AG04450 (cell line): ENCODE measurements at regions not wholly inside any gene's neighbourhood (a gene's known extent, or its start where the extent isn't known, plus 50 kb on each side); places are given as distances from the start of the nearest gene placed in this dataset.

Experiments
- CTCF ChIA-PET: fragments of 300-600, 350-600 bp; formaldehyde crosslinking; extraction: SDS; loops from one replicate; lab custom pipeline; 2022; ENCODE audit warnings: antibody characterized with exemption, inconsistent platforms; lab: Charles Lee
- POLR2A ChIA-PET: fragments of 350-600 bp; formaldehyde crosslinking; extraction: SDS; loops from one replicate; lab custom pipeline; 2021; ENCODE audit warnings: antibody characterized with exemption, inconsistent platforms; lab: Yijun Ruan, JAX
- DNase-seq: peaks from one replicate; pipeline ENCODE4 v3.0.0-alpha.2; 2011; ENCODE audit warnings: low read depth, low spot score
- H3K27ac ChIP-seq: one replicate; pipeline ENCODE4 v1.5.1; 2012; ENCODE audit warnings: low read depth, low read length, control low read depth
- H3K27me3 ChIP-seq: one replicate; pipeline ENCODE4 v1.6.0; 2012; ENCODE audit warnings: low read length; ENCODE audit not compliant: control insufficient read depth, insufficient read depth
- H3K4me3 ChIP-seq: 2 replicates; pipeline ENCODE4 v1.5.1; 2011; ENCODE audit warnings: mild to moderate bottlenecking, low read depth, low read length, control low read depth
- H3K9me3 ChIP-seq: 2 replicates; pipeline ENCODE4 v1.5.1; 2012; ENCODE audit warnings: low read length; ENCODE audit not compliant: control insufficient read depth, insufficient read depth
- TF ChIP-seq, protein P1 (sequence below): IDR thresholded peaks from 2 replicates; pipeline ENCODE4 v1.5.1; 2011; ENCODE audit warnings: low read depth, low read length, control low read depth, inconsistent platforms

GRCh38 chr3:116618930-116619329, 90.6 kb upstream of the TUSC7 start:
- Histone ChIP-seq H3K27me3 (no peaks in the 10 kb centered on the region), H3K9me3 (no peaks in the 10 kb centered on the region), H3K27ac (no peak overlapping the region), H3K4me3 (no peak overlapping the region)
- no peak for DNase-seq
- TF ChIP-seq, protein P1, sequence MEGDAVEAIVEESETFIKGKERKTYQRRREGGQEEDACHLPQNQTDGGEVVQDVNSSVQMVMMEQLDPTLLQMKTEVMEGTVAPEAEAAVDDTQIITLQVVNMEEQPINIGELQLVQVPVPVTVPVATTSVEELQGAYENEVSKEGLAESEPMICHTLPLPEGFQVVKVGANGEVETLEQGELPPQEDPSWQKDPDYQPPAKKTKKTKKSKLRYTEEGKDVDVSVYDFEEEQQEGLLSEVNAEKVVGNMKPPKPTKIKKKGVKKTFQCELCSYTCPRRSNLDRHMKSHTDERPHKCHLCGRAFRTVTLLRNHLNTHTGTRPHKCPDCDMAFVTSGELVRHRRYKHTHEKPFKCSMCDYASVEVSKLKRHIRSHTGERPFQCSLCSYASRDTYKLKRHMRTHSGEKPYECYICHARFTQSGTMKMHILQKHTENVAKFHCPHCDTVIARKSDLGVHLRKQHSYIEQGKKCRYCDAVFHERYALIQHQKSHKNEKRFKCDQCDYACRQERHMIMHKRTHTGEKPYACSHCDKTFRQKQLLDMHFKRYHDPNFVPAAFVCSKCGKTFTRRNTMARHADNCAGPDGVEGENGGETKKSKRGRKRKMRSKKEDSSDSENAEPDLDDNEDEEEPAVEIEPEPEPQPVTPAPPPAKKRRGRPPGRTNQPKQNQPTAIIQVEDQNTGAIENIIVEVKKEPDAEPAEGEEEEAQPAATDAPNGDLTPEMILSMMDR: no peak
- ChIA-PET CTCF (no interaction called here), POLR2A (no interaction called here)

- ChIA-PET CTCF (interaction anchor here (1.7 kb wide), 1 partner anchor 140 kb away, joined by 7 read pairs; no protein-coding TSS in a partner anchor), POLR2A (no interaction called here)
- no peak for DNase-seq
- Histone ChIP-seq H3K9me3 (no peaks in the 10 kb centered on the region), H3K4me3 (no peak overlapping the region), H3K27me3 (no peaks in the 10 kb centered on the region), H3K27ac (no peak overlapping the region)
- TF ChIP-seq, protein P1: no peak
Measured at GRCh38 chr3:116630494-116630893, 79.1 kb upstream of the TUSC7 start.

- DNase-seq: no peak
- Histone ChIP-seq H3K27ac (no peak overlapping the region), H3K9me3 (no peaks in the 10 kb centered on the region), H3K27me3 (no peaks in the 10 kb centered on the region), H3K4me3 (no peak overlapping the region)
- POLR2A ChIA-PET: no interaction called here
- CTCF ChIA-PET: no interaction called here
- TF ChIP-seq, protein P1: no peak
Measured at GRCh38 chr3:116639641-116640040, 69.9 kb upstream of the TUSC7 start.

GRCh38 chr3:116640109-116640508, 69.5 kb upstream of the TUSC7 start:
- Histone ChIP-seq H3K4me3 (no peak overlapping the region), H3K27ac (no peak overlapping the region), H3K9me3 (no peaks in the 10 kb centered on the region), H3K27me3 (no peaks in the 10 kb centered on the region)
- no peak for DNase-seq
- CTCF ChIA-PET: no interaction called here
- TF ChIP-seq, protein P1: no peak
- POLR2A ChIA-PET: no interaction called here

GRCh38 chr3:116643001-116643400, 66.6 kb upstream of the TUSC7 start:
- ChIA-PET CTCF (no interaction called here), POLR2A (no interaction called here)
- no peak overlapping the region for H3K4me3 ChIP-seq
- no peaks in the 10 kb centered on the region for H3K27me3 ChIP-seq
- H3K9me3 ChIP-seq: no peaks in the 10 kb centered on the region
- DNase-seq: no peak
- TF ChIP-seq, protein P1: no peak
- no peak overlapping the region for H3K27ac ChIP-seq
